Fibroblast of pulmonary artery (primary cell): ENCODE measurements at regions not wholly inside any gene's neighbourhood (a gene's known extent, or its start where the extent isn't known, plus 50 kb on each side); places are given as distances from the start of the nearest gene placed in this dataset.

Experiments used
- DNase-seq: peaks from one replicate; pipeline ENCODE4 v3.0.0-alpha.2; 2010; ENCODE audit warnings: low read depth
- H3K4me3 ChIP-seq: replicated peaks from 2 replicates; pipeline ENCODE4 v1.5.1; 2011; ENCODE audit warnings: low read depth, mild to moderate bottlenecking, control low read depth, low read length, moderate library complexity
- TF ChIP-seq, protein P1 (sequence below): IDR thresholded peaks from 2 replicates; pipeline ENCODE4 v1.5.1; 2011; ENCODE audit warnings: mild to moderate bottlenecking, control low read depth, low read length, inconsistent platforms; ENCODE audit errors: missing control alignments

DNA sequence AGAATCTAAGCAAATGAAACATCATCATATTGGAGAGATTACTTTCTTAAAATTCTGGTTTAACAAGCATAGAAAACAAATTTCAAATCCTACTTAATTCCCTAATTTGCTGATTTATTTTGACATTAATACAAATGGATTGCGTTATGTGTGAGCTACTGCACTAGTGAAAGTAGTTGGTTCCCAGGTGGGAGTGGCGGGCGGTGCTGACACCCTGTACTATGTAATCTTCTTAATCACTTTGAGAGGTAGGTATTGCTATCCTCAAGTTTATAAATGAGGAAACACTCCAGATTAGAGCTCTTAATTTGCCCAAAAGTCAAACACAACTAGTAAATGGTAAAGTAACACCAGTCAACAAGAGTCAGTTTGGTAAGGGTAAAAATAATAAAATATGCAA lies 131.1 kb downstream of the ELAPOR2 start:
- H3K4me3 ChIP-seq, result no peak overlapping the region
- TF ChIP-seq, protein P1, sequence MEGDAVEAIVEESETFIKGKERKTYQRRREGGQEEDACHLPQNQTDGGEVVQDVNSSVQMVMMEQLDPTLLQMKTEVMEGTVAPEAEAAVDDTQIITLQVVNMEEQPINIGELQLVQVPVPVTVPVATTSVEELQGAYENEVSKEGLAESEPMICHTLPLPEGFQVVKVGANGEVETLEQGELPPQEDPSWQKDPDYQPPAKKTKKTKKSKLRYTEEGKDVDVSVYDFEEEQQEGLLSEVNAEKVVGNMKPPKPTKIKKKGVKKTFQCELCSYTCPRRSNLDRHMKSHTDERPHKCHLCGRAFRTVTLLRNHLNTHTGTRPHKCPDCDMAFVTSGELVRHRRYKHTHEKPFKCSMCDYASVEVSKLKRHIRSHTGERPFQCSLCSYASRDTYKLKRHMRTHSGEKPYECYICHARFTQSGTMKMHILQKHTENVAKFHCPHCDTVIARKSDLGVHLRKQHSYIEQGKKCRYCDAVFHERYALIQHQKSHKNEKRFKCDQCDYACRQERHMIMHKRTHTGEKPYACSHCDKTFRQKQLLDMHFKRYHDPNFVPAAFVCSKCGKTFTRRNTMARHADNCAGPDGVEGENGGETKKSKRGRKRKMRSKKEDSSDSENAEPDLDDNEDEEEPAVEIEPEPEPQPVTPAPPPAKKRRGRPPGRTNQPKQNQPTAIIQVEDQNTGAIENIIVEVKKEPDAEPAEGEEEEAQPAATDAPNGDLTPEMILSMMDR, result no peak
- no peak for DNase-seq

- TF ChIP-seq, protein P1, result peak; percentile 79
- DNase-seq, result peak; percentile 76
- no peak overlapping the region for H3K4me3 ChIP-seq
Measured at GRCh38 chr7:86926732-86927131, 132.7 kb downstream of the ELAPOR2 start.

DNA sequence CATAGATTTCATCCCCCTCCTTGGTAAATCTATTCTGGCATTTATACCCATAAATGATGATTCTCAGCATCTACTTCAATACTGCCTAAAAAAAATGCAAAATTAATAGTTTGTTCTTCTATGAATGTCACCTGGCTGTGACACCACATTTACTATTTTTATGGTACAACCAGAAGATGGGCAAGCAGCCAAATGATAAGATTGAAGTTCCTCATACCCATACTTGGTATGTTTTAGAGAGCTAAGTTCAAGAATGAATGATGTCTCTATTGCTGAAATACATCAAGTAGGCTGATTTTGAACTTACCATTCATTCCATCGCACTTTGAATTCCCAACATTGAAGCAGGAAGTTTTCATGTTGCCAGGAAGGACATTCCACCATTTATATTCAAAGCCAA lies 134.2 kb downstream of the ELAPOR2 start:
- DNase-seq, result no peak
- TF ChIP-seq, protein P1, result no peak

DNA sequence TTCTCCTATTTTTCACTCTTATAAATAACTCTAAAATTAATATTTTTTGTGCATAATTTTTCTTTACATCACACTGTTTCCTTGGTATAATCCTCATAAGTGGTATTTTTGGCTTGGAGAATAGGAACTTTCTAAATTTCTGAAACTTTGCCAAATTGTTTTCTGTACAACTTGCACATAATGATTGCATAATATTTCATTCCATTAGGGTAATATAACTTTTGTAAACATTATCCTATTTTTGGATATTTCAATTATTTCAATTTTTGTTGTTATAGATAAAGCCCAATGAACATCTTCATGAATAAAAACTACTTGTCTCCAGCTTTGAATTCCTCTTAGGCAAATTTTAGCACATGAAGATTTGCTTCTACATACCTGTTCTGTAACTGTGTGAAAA lies 135.9 kb downstream of the ELAPOR2 start:
- DNase-seq, result no peak
- H3K4me3 ChIP-seq, result no peak overlapping the region
- TF ChIP-seq, protein P1, result no peak

More for the DNA sequence above, 134.2 kb downstream of the ELAPOR2 start:
- no peak overlapping the region for H3K4me3 ChIP-seq

DNA sequence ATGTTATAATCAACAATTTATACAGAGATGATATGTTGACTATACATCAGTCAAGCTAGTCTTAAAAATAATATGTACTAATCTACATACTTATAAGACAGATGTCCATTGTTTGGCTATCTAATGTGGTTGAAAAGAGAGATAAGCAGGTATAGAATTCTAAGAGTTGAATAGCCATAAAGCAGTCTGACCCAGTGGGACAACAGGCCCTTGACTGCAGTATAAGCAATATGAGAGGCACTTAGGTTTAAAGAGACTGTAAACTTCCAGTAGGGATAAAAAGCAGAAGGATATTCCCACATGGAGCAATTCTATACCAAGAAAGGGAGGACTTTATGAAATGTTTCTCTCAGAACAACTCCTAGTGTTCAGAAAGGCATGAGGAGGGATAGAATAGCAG lies 139.3 kb downstream of the ELAPOR2 start:
- TF ChIP-seq, protein P1, result no peak
- DNase-seq, result no peak
- no peak overlapping the region for H3K4me3 ChIP-seq

GRCh38 chr7:86918245-86918644 lies 141.2 kb downstream of the ELAPOR2 start:
- TF ChIP-seq, protein P1, result no peak
- no peak for DNase-seq

DNA sequence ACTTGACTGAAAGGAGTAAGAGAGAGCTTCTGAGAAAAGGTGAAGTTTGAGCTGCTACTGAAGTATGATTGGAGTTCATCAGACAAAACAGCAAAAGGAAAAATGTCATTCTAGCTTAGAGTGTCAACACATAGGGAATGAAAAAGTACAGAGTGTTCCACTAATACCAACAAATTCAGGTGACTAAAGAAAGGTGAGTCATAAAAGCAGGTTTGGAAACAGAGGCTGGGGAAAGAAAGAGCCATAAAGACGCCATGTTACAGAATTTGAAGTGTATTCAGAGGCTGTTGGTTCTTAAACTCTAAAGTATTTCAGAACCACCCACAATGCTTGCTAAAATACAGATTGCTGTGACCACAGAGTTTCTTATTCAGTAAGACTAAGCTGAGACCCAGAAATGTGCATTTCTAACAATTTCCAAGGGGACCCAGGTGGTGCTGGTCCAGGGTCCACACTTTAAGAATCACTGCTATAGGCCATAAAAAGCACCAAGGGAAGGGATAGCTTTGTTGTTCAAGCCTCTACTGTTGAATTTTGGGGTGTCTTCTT lies 143.1 kb downstream of the ELAPOR2 start:
- H3K4me3 ChIP-seq, result no peak overlapping the region
- no peak for DNase-seq
- TF ChIP-seq, protein P1, result no peak

More at GRCh38 chr7:86918245-86918644, 141.2 kb downstream of the ELAPOR2 start:
- no peak overlapping the region for H3K4me3 ChIP-seq
